Activated T-helper 1 cell treated with anti-CD3 and anti-CD28 coated beads, Interleukin-12 subunit alpha, Interleukin-12 subunit beta, Interleukin-2, Interleukin-4 antibody, amounts not matched to agents 30 ng/mL and 10 ng/mL and 1 ng/mL, durations not matched to agents 14 hours and 24 hours and 36 hours (primary cell): ENCODE measurements at regions not wholly inside any gene's neighbourhood (a gene's known extent, or its start where the extent isn't known, plus 50 kb on each side); places are given as distances from the start of the nearest gene placed in this dataset.

ENCODE experiments used
- DNase-seq: peaks from one replicate; pipeline ENCODE4 v3.0.0; 2021; ENCODE audit warnings: low spot score
- H3K27ac Mint-ChIP-seq: one replicate; pipeline ENCODE4 v1.8.0; 2021; ENCODE audit warnings: mild to moderate bottlenecking, mixed read lengths
- H3K27me3 Mint-ChIP-seq: one replicate; pipeline ENCODE4 v1.8.0; 2022; ENCODE audit warnings: mild to moderate bottlenecking, moderate library complexity, mixed read lengths; ENCODE audit not compliant: insufficient read depth
- H3K36me3 Mint-ChIP-seq: one replicate; pipeline ENCODE4 v1.8.0; 2021; ENCODE audit warnings: low read depth, mixed read lengths
- H3K4me1 Mint-ChIP-seq: one replicate; pipeline ENCODE4 v1.8.0; 2021; ENCODE audit warnings: low read depth, mixed read lengths
- H3K4me3 Mint-ChIP-seq: one replicate; pipeline ENCODE4 v1.8.0; 2021; ENCODE audit warnings: mild to moderate bottlenecking, moderate library complexity, mixed read lengths
- H3K9me3 Mint-ChIP-seq: one replicate; pipeline ENCODE4 v1.8.0; 2021; ENCODE audit warnings: mixed read lengths
- intact Hi-C: fragments of 100-400 bp; cut with micrococcal nuclease; formaldehyde crosslinking; loops from one replicate; pipeline ENCODE4 v1.15.1; 2024

- no peaks in the 10 kb centered on the region for H3K4me1 Mint-ChIP-seq
- H3K9me3 Mint-ChIP-seq = no peaks in the 10 kb centered on the region
- no peaks in the 10 kb centered on the region for H3K36me3 Mint-ChIP-seq
- H3K27ac Mint-ChIP-seq = no peak overlapping the region
- H3K4me3 Mint-ChIP-seq = no peak overlapping the region
- intact Hi-C loops = no loop called here
- H3K27me3 Mint-ChIP-seq = no peaks in the 10 kb centered on the region
- DNase-seq = no peak
Measured at GRCh38 chr22:49372530-49373288, 455.0 kb downstream of the BRD1 start.

GRCh38 chr22:49372111-49372529, 455.6 kb downstream of the BRD1 start:
- Mint-ChIP-seq H3K36me3 (no peaks in the 10 kb centered on the region), H3K27ac (no peak overlapping the region), H3K4me3 (no peak overlapping the region), H3K9me3 (no peaks in the 10 kb centered on the region), H3K27me3 (no peaks in the 10 kb centered on the region), H3K4me1 (no peaks in the 10 kb centered on the region)
- DNase-seq = no peak
- intact Hi-C loops = no loop called here

GRCh38 chr22:49371325-49372110, 456.2 kb downstream of the BRD1 start:
- no peaks in the 10 kb centered on the region for H3K27me3 Mint-ChIP-seq
- intact Hi-C loops = no loop called here
- no peaks in the 10 kb centered on the region for H3K36me3 Mint-ChIP-seq
- H3K4me1 Mint-ChIP-seq = no peaks in the 10 kb centered on the region
- no peak overlapping the region for H3K27ac Mint-ChIP-seq
- H3K4me3 Mint-ChIP-seq = no peak overlapping the region
- no peaks in the 10 kb centered on the region for H3K9me3 Mint-ChIP-seq
- no peak for DNase-seq

- H3K27me3 Mint-ChIP-seq = no peaks in the 10 kb centered on the region
- H3K4me1 Mint-ChIP-seq = no peaks in the 10 kb centered on the region
- no peaks in the 10 kb centered on the region for H3K36me3 Mint-ChIP-seq
- H3K4me3 Mint-ChIP-seq = no peak overlapping the region
- DNase-seq = no peak
- intact Hi-C loops = no loop called here
- no peak overlapping the region for H3K27ac Mint-ChIP-seq
- no peaks in the 10 kb centered on the region for H3K9me3 Mint-ChIP-seq
Measured at GRCh38 chr22:49370627-49371301, 456.9 kb downstream of the BRD1 start.

GRCh38 chr22:49369726-49370626, 457.7 kb downstream of the BRD1 start:
- H3K9me3 Mint-ChIP-seq = no peaks in the 10 kb centered on the region
- no peak overlapping the region for H3K4me3 Mint-ChIP-seq
- no peaks in the 10 kb centered on the region for H3K36me3 Mint-ChIP-seq
- H3K27ac Mint-ChIP-seq = no peak overlapping the region
- H3K4me1 Mint-ChIP-seq = no peaks in the 10 kb centered on the region
- DNase-seq = no peak
- H3K27me3 Mint-ChIP-seq = no peaks in the 10 kb centered on the region
- intact Hi-C loops = no loop called here

- intact Hi-C loops = no loop called here
- H3K9me3 Mint-ChIP-seq = no peaks in the 10 kb centered on the region
- no peaks in the 10 kb centered on the region for H3K36me3 Mint-ChIP-seq
- no peak overlapping the region for H3K27ac Mint-ChIP-seq
- H3K4me3 Mint-ChIP-seq = no peak overlapping the region
- no peak for DNase-seq
- no peaks in the 10 kb centered on the region for H3K4me1 Mint-ChIP-seq
- H3K27me3 Mint-ChIP-seq = no peaks in the 10 kb centered on the region
Measured at GRCh38 chr22:49368976-49369725, 458.5 kb downstream of the BRD1 start.

- H3K27me3 Mint-ChIP-seq = no peaks in the 10 kb centered on the region
- no peaks in the 10 kb centered on the region for H3K36me3 Mint-ChIP-seq
- no peak overlapping the region for H3K4me3 Mint-ChIP-seq
- no peaks in the 10 kb centered on the region for H3K9me3 Mint-ChIP-seq
- no peak for DNase-seq
- H3K4me1 Mint-ChIP-seq = no peaks in the 10 kb centered on the region
- intact Hi-C loops = no loop called here
- no peak overlapping the region for H3K27ac Mint-ChIP-seq
Measured at GRCh38 chr22:49368221-49368975, 459.3 kb downstream of the BRD1 start.

- no peak for DNase-seq
- Mint-ChIP-seq H3K27ac (no peak overlapping the region), H3K9me3 (no peaks in the 10 kb centered on the region), H3K27me3 (no peaks in the 10 kb centered on the region), H3K4me1 (no peaks in the 10 kb centered on the region), H3K4me3 (no peak overlapping the region), H3K36me3 (no peaks in the 10 kb centered on the region)
- intact Hi-C loops = no loop called here
Measured at GRCh38 chr22:49367041-49367697, 460.5 kb downstream of the BRD1 start.

GRCh38 chr22:49366437-49366836, 461.2 kb downstream of the BRD1 start:
- H3K27ac Mint-ChIP-seq = no peak overlapping the region
- intact Hi-C loops = no loop called here
- no peak for DNase-seq
- H3K9me3 Mint-ChIP-seq = no peaks in the 10 kb centered on the region
- no peak overlapping the region for H3K4me3 Mint-ChIP-seq
- no peaks in the 10 kb centered on the region for H3K4me1 Mint-ChIP-seq
- H3K27me3 Mint-ChIP-seq = no peaks in the 10 kb centered on the region
- H3K36me3 Mint-ChIP-seq = no peaks in the 10 kb centered on the region

GRCh38 chr22:49365910-49366309, 461.8 kb downstream of the BRD1 start:
- H3K9me3 Mint-ChIP-seq = no peaks in the 10 kb centered on the region
- no peaks in the 10 kb centered on the region for H3K4me1 Mint-ChIP-seq
- no peaks in the 10 kb centered on the region for H3K27me3 Mint-ChIP-seq
- DNase-seq = no peak
- H3K27ac Mint-ChIP-seq = no peak overlapping the region
- intact Hi-C loops = no loop called here
- H3K36me3 Mint-ChIP-seq = no peaks in the 10 kb centered on the region
- H3K4me3 Mint-ChIP-seq = no peak overlapping the region

- H3K9me3 Mint-ChIP-seq = no peaks in the 10 kb centered on the region
- no peaks in the 10 kb centered on the region for H3K4me1 Mint-ChIP-seq
- intact Hi-C loops = no loop called here
- no peaks in the 10 kb centered on the region for H3K36me3 Mint-ChIP-seq
- peaks cover 6% of the 10 kb centered on the region for H3K27me3 Mint-ChIP-seq
- no peak overlapping the region for H3K27ac Mint-ChIP-seq
- no peak for DNase-seq
- no peak overlapping the region for H3K4me3 Mint-ChIP-seq
Measured at GRCh38 chr22:49365191-49365837, 462.4 kb downstream of the BRD1 start.
